NCI-H226 (cell line): ENCODE measurements at regions not wholly inside any gene's neighbourhood (a gene's known extent, or its start where the extent isn't known, plus 50 kb on each side); places are given as distances from the start of the nearest gene placed in this dataset.

Experiments used
- DNase-seq: peaks from one replicate; pipeline ENCODE4 v3.0.0-alpha.2; 2015

- no peak for DNase-seq
Measured at GRCh38 chr12:98408681-98409080, 106.7 kb upstream of the TMPO start.

GRCh38 chr12:98409548-98409947 is 105.8 kb upstream of the TMPO start:
- no peak for DNase-seq

GRCh38 chr12:98410356-98410755 is 105.0 kb upstream of the TMPO start:
- no peak for DNase-seq

- peak; percentile 19 for DNase-seq
Measured at GRCh38 chr12:98416845-98417244, 98.5 kb upstream of the TMPO start.

- no peak for DNase-seq
Measured at GRCh38 chr12:98417266-98417665, 98.1 kb upstream of the TMPO start.

- peak; percentile 93 for DNase-seq
Measured at GRCh38 chr12:98418357-98419075, 96.9 kb upstream of the TMPO start.

- no peak for DNase-seq
Measured at GRCh38 chr12:98419081-98419794, 96.2 kb upstream of the TMPO start.

GRCh38 chr12:98419795-98420404 is 95.5 kb upstream of the TMPO start:
- no peak for DNase-seq

GRCh38 chr12:98420461-98420860 is 94.9 kb upstream of the TMPO start:
- no peak for DNase-seq

GRCh38 chr12:98421316-98421715 is 94.1 kb upstream of the TMPO start:
- DNase-seq: no peak

- DNase-seq: no peak
Measured at GRCh38 chr12:98422359-98422758, 93.0 kb upstream of the TMPO start.

- DNase-seq: no peak
Measured at GRCh38 chr12:98422812-98423211, 92.6 kb upstream of the TMPO start.

GRCh38 chr12:98423963-98424362 is 91.4 kb upstream of the TMPO start:
- DNase-seq: no peak

- DNase-seq: peak; percentile 89
Measured at GRCh38 chr12:98424726-98425401, 90.5 kb upstream of the TMPO start.

GRCh38 chr12:98425859-98426258 is 89.5 kb upstream of the TMPO start:
- peak; percentile 61 for DNase-seq

GRCh38 chr12:98431089-98431488 is 84.3 kb upstream of the TMPO start:
- no peak for DNase-seq

GRCh38 chr12:98437166-98437565 is 78.2 kb upstream of the TMPO start:
- DNase-seq: no peak

- no peak for DNase-seq
Measured at GRCh38 chr12:98437806-98438595, 77.4 kb upstream of the TMPO start.

- DNase-seq: no peak
Measured at GRCh38 chr12:98438656-98439230, 76.6 kb upstream of the TMPO start.

- DNase-seq: no peak
Measured at GRCh38 chr12:98439471-98439951, 75.9 kb upstream of the TMPO start.

- peak; percentile 95 for DNase-seq
Measured at GRCh38 chr12:98439981-98440581, 75.3 kb upstream of the TMPO start.

- no peak for DNase-seq
Measured at GRCh38 chr12:98446060-98446459, 69.3 kb upstream of the TMPO start.
